HFFc6 (cell line): ENCODE measurements at regions not wholly inside any gene's neighbourhood (a gene's known extent, or its start where the extent isn't known, plus 50 kb on each side); places are given as distances from the start of the nearest gene placed in this dataset.
"Not testable (repeated sequence)": the region's sequence is repeated elsewhere in the genome, so short reads cannot be mapped to it uniquely, and the experiment has no call there.

ENCODE experiments used
- DNase-seq: peaks from one replicate; pipeline ENCODE4 v3.0.0-alpha.2; 2018
- H3K27ac Mint-ChIP-seq: 2 replicates; pipeline ENCODE4 v1.8.0; 2020; ENCODE audit warnings: mild to moderate bottlenecking, mixed read lengths
- H3K27me3 Mint-ChIP-seq: 2 replicates; pipeline ENCODE4 v1.8.0; 2021; ENCODE audit warnings: mild to moderate bottlenecking, moderate library complexity, mixed read lengths; ENCODE audit not compliant: insufficient read depth
- H3K36me3 Mint-ChIP-seq: 2 replicates; pipeline ENCODE4 v1.8.0; 2021; ENCODE audit warnings: low read depth, mixed read lengths
- H3K4me1 Mint-ChIP-seq: 2 replicates; pipeline ENCODE4 v1.8.0; 2020; ENCODE audit warnings: low read depth, mixed read lengths
- H3K4me3 Mint-ChIP-seq: 2 replicates; pipeline ENCODE4 v1.8.0; 2020; ENCODE audit warnings: mild to moderate bottlenecking, moderate library complexity, mixed read lengths
- H3K9me3 Mint-ChIP-seq: 2 replicates; pipeline ENCODE4 v1.8.0; 2020; ENCODE audit warnings: mild to moderate bottlenecking, mixed read lengths
- TF ChIP-seq, protein P1 (sequence below): fragments of 200-600 bp; sonication (generic); IDR thresholded peaks from 2 replicates; pipeline ENCODE4 v1.5.0; 2021; ENCODE audit warnings: antibody characterized with exemption, mild to moderate bottlenecking

DNA sequence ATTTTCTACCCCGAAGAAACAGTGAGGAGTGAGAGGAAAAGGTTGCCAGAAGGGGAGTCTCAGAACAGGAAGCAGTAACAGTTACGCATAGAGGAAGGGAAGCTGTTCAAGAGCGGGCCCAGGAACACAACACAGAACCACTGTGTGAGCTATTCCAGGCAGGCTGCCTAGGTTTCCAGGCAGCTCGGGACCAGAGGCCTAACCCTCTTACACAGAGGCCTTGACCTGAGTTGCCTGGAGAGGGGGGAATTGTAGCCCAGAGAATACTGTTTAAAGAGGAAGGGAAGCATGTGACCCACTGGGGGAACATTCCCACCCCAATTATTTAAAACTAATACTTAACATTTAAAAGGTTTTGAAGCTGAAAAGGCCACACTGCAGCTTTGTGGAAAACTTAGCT lies 93.3 kb upstream of the ZNF98 start:
- Mint-ChIP-seq H3K27me3 (peaks cover 4% of the 10 kb centered on the region), H3K36me3 (peaks cover 3% of the 10 kb centered on the region; the same call in 1 of the 2 replicates), H3K9me3 (peaks cover 73% of the 10 kb centered on the region), H3K4me1 (no peaks in the 10 kb centered on the region), H3K27ac (no peak overlapping the region), H3K4me3 (no peak overlapping the region)
- no peak for DNase-seq
- TF ChIP-seq, protein P1, sequence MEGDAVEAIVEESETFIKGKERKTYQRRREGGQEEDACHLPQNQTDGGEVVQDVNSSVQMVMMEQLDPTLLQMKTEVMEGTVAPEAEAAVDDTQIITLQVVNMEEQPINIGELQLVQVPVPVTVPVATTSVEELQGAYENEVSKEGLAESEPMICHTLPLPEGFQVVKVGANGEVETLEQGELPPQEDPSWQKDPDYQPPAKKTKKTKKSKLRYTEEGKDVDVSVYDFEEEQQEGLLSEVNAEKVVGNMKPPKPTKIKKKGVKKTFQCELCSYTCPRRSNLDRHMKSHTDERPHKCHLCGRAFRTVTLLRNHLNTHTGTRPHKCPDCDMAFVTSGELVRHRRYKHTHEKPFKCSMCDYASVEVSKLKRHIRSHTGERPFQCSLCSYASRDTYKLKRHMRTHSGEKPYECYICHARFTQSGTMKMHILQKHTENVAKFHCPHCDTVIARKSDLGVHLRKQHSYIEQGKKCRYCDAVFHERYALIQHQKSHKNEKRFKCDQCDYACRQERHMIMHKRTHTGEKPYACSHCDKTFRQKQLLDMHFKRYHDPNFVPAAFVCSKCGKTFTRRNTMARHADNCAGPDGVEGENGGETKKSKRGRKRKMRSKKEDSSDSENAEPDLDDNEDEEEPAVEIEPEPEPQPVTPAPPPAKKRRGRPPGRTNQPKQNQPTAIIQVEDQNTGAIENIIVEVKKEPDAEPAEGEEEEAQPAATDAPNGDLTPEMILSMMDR = no peak

DNA sequence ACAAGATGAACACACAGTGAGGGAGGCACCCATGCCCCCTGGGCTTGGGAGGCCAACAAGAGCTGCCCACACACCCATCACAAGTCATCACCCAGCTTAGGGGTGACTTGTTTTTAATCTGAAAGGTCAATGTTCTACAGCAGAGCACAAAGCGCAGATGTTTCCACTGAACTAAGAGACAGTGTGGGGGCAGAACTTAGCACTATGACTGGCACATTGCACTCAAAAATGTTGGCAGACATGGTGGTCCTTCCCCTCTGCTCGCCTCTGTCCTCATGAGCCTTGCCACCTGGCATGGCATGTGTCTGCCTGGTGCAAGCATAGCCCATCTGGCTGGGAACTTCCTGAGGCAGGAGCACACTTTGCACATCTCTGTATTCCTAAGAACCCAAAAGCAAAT lies 81.4 kb upstream of the ZNF98 start:
- Mint-ChIP-seq H3K4me1 (no peaks in the 10 kb centered on the region), H3K27me3 (peaks cover 3% of the 10 kb centered on the region; the same call in 1 of the 2 replicates), H3K36me3 (peaks cover 10% of the 10 kb centered on the region), H3K4me3 (no peak overlapping the region), H3K9me3 (peaks cover 79% of the 10 kb centered on the region), H3K27ac (no peak overlapping the region)
- TF ChIP-seq, protein P1 = no peak
- DNase-seq = no peak

DNA sequence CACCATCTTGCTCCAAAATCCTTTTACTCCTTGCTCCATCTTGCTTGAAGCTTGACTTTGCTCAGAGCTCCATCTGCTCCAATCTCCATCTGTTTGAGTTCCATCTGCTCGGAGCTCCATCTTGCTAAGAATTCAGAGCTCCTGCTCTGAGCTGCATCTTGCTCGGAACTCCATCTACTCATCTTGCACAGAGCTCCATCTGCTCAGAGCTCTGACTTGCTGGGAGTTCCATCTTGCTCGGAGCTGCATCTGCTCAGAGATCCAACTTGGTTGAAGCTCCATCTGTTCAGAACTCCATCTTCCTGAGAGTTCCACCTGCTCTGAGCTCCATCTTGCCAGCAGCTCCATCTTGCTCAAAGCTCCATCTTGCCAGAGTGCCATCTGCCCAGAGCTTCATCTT lies 80.6 kb upstream of the ZNF98 start:
- Mint-ChIP-seq H3K9me3 (peaks cover 80% of the 10 kb centered on the region), H3K4me1 (no peaks in the 10 kb centered on the region), H3K36me3 (peaks cover 10% of the 10 kb centered on the region), H3K4me3 (no peak overlapping the region), H3K27ac (no peak overlapping the region), H3K27me3 (peaks cover 3% of the 10 kb centered on the region; the same call in 1 of the 2 replicates)
- no peak for DNase-seq
- TF ChIP-seq, protein P1 = no peak

DNA sequence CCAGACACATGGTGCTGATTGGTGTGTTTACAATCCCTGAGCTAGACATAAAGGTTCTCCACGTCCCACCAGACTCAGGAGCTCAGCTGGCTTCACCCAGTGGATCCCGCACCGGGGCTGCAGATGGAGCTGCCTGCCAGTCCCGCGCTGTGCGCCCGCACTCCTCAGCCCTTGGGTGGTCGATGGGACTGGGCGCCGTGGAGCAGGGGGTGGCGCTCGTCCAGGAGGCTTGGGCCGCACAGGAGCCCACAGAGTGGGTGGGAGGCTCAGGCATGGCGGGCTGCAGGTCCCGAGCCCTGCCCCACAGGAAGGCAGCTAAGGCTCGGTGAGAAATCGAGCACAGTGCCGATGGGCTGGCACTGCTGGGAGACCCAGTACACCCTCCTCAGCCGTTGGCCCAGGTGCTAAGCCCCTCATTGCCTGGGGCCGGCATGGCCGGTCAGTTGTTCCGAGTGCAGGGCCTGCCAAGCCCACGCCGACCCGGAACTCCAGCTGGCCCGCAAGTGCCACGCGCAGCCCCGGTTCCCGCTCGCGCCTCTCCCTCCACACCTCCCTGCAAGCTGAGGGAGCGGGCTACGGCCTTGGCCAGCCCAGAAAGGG lies 76.8 kb upstream of the ZNF98 start:
- DNase-seq, H3K27ac Mint-ChIP-seq, H3K4me3 Mint-ChIP-seq, H3K4me1 Mint-ChIP-seq, H3K36me3 Mint-ChIP-seq, H3K27me3 Mint-ChIP-seq: not testable (repeated sequence)
- H3K9me3 Mint-ChIP-seq = peaks cover 70% of the 10 kb centered on the region

DNA sequence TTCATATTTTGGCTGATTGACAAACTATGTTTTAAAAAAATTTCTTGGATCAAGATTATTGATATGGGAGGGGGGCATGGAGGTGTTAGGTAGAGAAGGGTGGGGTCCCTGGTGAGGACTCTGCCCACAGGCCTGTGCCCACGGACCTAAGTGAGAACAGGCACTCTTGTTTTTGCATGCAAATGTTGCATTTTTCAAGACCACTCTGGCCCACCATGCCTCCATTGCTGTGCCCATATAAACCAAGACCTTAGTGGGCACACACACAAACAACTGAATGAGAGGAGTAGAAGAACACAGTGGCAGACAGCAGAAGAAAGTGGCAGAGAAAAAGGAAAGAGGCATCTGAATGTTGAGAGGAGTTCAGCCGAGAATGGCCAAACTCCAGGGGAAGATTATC lies 69.6 kb upstream of the ZNF98 start:
- TF ChIP-seq, protein P1 = no peak
- H3K9me3 Mint-ChIP-seq = peaks cover 72% of the 10 kb centered on the region
- no peaks in the 10 kb centered on the region; the same call in 1 of the 2 replicates for H3K36me3 Mint-ChIP-seq

DNA sequence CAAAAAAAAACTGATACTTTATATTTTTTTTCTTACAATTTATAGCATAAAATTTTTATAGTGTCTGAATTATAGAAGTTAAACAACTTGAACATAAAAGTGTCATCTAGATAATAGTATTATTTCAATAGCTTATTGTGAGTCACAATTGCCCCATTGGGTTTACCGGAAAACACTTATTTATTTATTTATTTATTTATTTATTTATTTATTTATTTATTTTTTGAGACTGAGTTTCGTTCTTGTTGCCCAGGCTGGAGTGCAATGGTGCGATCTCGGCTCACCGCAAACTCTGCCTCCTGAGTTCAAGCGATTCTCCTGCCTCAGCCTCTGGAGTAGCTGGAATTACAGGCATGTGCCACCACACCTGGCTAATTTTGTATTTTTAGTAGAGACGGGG lies 61.4 kb upstream of the ZNF98 start:
- H3K4me1 Mint-ChIP-seq, H3K4me3 Mint-ChIP-seq: not testable (repeated sequence)

More for the DNA sequence above, 69.6 kb upstream of the ZNF98 start:
- no peaks in the 10 kb centered on the region for H3K27me3 Mint-ChIP-seq
- no peak overlapping the region for H3K27ac Mint-ChIP-seq
- no peak for DNase-seq
- no peak overlapping the region for H3K4me3 Mint-ChIP-seq
- H3K4me1 Mint-ChIP-seq = no peaks in the 10 kb centered on the region

More for the DNA sequence above, 61.4 kb upstream of the ZNF98 start:
- not testable (repeated sequence) for H3K27me3 Mint-ChIP-seq, H3K36me3 Mint-ChIP-seq, DNase-seq, H3K27ac Mint-ChIP-seq
- H3K9me3 Mint-ChIP-seq = peaks cover 76% of the 10 kb centered on the region
